ENCODE measurements at regions not wholly inside any gene's neighbourhood (a gene's known extent, or its start where the extent isn't known, plus 50 kb on each side); places are given as distances from the start of the nearest gene placed in this dataset.

DNA sequence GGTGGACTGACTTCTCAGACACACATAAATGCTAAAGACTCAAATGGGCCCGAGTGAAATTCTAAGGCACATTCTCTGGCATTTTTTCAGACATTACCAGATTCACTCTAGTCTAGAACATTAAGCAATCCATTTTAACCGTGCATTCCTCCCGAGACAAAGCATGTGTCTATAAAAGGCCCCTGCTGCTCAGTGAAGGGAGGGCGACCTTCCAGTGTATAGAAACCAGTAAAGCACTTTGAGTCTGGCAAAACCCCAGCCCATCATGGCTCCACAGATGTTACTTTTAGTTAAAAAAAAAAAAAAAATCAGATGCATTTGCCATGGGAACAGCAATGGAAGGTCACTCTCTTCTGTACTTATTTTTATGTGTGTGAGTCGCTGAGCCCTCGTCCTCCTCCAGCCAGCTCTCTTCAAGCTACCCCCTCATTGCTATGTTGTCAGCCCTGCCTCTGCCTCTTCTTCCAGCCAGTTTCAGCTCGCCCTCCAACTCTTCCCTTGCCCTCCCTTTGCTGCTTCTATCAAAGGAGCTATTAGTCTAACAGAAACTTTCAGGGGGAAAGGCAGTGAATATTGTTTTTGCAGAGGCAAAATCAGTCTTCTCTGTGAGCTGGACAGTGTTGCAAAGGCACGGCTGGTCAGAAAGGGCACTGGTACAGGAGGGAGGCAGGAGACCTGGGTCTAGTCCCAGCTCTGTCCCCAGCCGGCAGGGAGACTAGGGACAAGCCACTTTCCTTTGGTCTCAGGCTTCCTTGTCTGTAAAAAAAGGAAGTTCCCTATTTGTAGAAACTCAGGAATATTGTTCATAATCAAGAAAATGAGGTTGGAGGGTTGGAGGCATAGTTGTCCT is 644.2 kb downstream of the ZNF674 start:
- no peak overlapping the region for H2AFZ ChIP-seq (ENCODE audit: low read depth, low read length)
- H3K36me3 ChIP-seq (ENCODE audit: control insufficient read depth in 2 of 2, extremely low read depth in 1 of 2, insufficient read depth in 2 of 2, low read length in 2 of 2): no peaks in the 10 kb centered on the region
- no peaks in the 10 kb centered on the region for H3K27me3 ChIP-seq (ENCODE audit: control insufficient read depth in 2 of 2, insufficient read depth in 2 of 2, low read length in 2 of 2)
- H3K9me1 ChIP-seq (replicated peaks; ENCODE audit: control insufficient read depth, extremely low read depth, insufficient read depth, low read length): no peaks in the 10 kb centered on the region
- dilution Hi-C loops (cut with MboI; ENCODE audit: extremely low pct_ligation_motif_present, low sequenced_read_pairs) (no loop called here), intact Hi-C loops (cut with micrococcal nuclease) (no loop called here)
- FAIRE-seq: no peak
- CTCF ChIA-PET: no interaction called here
- H3K9me3 ChIP-seq (replicated peaks; ENCODE audit: control insufficient read depth, insufficient read depth, low read length): no peaks in the 10 kb centered on the region
- POLR2A ChIA-PET: no interaction called here
- DNase-seq (ENCODE audit: low read depth, low spot score): no peak
- H4K20me1 ChIP-seq (replicated peaks; ENCODE audit: control insufficient read depth, extremely low read depth, insufficient read depth, low read length): no peaks in the 10 kb centered on the region
- TF ChIP-seq, protein P1, sequence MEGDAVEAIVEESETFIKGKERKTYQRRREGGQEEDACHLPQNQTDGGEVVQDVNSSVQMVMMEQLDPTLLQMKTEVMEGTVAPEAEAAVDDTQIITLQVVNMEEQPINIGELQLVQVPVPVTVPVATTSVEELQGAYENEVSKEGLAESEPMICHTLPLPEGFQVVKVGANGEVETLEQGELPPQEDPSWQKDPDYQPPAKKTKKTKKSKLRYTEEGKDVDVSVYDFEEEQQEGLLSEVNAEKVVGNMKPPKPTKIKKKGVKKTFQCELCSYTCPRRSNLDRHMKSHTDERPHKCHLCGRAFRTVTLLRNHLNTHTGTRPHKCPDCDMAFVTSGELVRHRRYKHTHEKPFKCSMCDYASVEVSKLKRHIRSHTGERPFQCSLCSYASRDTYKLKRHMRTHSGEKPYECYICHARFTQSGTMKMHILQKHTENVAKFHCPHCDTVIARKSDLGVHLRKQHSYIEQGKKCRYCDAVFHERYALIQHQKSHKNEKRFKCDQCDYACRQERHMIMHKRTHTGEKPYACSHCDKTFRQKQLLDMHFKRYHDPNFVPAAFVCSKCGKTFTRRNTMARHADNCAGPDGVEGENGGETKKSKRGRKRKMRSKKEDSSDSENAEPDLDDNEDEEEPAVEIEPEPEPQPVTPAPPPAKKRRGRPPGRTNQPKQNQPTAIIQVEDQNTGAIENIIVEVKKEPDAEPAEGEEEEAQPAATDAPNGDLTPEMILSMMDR (IDR thresholded peaks at IDR 0.05; ENCODE audit: extremely low read depth in 1 of 2, insufficient read depth in 1 of 2, low read depth in 1 of 2, low read length in 2 of 2): no peak
- TF ChIP-seq POLR2A (IDR thresholded peaks at IDR 0.05; ENCODE audit: low read depth, low read length): no peak
- TF ChIP-seq EZH2 (IDR thresholded peaks at IDR 0.05; ENCODE audit: borderline replicate concordance, low read depth, low read length, severe bottlenecking): no peak
- TF ChIP-seq GATA2 (IDR thresholded peaks at IDR 0.05; ENCODE audit: insufficient read depth, insufficient read length, low read depth, low read length): no peak
- no peak for TF ChIP-seq JUN (IDR thresholded peaks at IDR 0.05; ENCODE audit: borderline replicate concordance, insufficient read depth, insufficient read length, low read depth)
- TF ChIP-seq FOS (IDR thresholded peaks at IDR 0.05; ENCODE audit: borderline replicate concordance, insufficient read depth, low read length): no peak
- no peak for TF ChIP-seq MYC (IDR thresholded peaks at IDR 0.05; ENCODE audit: low read depth, low read length)
- TF ChIP-seq POLR2AphosphoS5 (IDR thresholded peaks at IDR 0.05; ENCODE audit: insufficient read depth, low read depth, low read length): no peak
- TF ChIP-seq, protein P2, sequence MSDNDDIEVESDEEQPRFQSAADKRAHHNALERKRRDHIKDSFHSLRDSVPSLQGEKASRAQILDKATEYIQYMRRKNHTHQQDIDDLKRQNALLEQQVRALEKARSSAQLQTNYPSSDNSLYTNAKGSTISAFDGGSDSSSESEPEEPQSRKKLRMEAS (IDR thresholded peaks at IDR 0.05; ENCODE audit: insufficient read depth, insufficient read length): no peak
- no peaks in the 10 kb centered on the region for H3K79me2 ChIP-seq (ENCODE audit: control insufficient read depth, insufficient read depth, low read length)
- H3K27ac ChIP-seq (ENCODE audit: insufficient read depth, low read depth, low read length): no peak overlapping the region
- no peak overlapping the region for H3K4me2 ChIP-seq (ENCODE audit: insufficient read depth, low read length)
- no TSS peak for BruUV-seq (replicated peaks)
- H3K4me1 ChIP-seq (ENCODE audit: control insufficient read depth, extremely low read depth, insufficient read depth, low read length): no peaks in the 10 kb centered on the region
- no peak overlapping the region for H3K9ac ChIP-seq (replicated peaks; ENCODE audit: extremely low read depth, insufficient read depth, low read length)
- H3K4me3 ChIP-seq (replicated peaks in 1 of 3; ENCODE audit: insufficient read depth in 1 of 3, low read depth in 1 of 3, low read length in 3 of 3): no peak overlapping the region
